ENCODE measurements at regions not wholly inside any gene's neighbourhood (a gene's known extent, or its start where the extent isn't known, plus 50 kb on each side); places are given as distances from the start of the nearest gene placed in this dataset.

DNA sequence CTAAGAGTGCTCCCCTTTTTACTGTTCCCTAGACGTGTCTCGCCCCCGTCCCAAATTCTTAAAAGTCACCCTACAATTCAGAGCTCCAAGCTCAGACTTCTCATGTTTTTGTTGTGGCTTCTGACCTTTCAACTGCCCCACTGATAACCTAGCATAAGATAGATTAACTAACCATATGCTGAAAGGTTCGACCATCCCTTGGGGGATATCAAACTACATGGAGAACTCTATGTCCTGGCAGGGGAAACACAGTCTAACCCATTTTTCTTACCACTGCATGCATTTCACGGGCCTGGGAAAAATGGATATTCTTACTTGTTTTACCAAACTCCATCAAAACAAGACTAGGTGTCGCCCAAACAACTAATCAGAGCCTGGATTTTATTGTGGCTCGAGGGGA, 236.4 kb upstream of the MID1 start:
- Mint-ChIP-seq H3K27me3 (ENCODE audit: low read depth) (no peaks in the 10 kb centered on the region), H3K9me3 (peaks cover 6% of the 10 kb centered on the region), H3K27ac (peak overlapping the region; percentile 33 to 62 (median 37)), H3K4me3 (no peak overlapping the region), H3K36me3 (ENCODE audit: low read depth) (no peaks in the 10 kb centered on the region), H3K4me1 (peaks cover 20% of the 10 kb centered on the region)
- TF ChIP-seq, protein P1, sequence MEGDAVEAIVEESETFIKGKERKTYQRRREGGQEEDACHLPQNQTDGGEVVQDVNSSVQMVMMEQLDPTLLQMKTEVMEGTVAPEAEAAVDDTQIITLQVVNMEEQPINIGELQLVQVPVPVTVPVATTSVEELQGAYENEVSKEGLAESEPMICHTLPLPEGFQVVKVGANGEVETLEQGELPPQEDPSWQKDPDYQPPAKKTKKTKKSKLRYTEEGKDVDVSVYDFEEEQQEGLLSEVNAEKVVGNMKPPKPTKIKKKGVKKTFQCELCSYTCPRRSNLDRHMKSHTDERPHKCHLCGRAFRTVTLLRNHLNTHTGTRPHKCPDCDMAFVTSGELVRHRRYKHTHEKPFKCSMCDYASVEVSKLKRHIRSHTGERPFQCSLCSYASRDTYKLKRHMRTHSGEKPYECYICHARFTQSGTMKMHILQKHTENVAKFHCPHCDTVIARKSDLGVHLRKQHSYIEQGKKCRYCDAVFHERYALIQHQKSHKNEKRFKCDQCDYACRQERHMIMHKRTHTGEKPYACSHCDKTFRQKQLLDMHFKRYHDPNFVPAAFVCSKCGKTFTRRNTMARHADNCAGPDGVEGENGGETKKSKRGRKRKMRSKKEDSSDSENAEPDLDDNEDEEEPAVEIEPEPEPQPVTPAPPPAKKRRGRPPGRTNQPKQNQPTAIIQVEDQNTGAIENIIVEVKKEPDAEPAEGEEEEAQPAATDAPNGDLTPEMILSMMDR (IDR thresholded peaks at IDR 0.05; ENCODE audit: unreplicated experiment in 3 of 3): no peak

DNA sequence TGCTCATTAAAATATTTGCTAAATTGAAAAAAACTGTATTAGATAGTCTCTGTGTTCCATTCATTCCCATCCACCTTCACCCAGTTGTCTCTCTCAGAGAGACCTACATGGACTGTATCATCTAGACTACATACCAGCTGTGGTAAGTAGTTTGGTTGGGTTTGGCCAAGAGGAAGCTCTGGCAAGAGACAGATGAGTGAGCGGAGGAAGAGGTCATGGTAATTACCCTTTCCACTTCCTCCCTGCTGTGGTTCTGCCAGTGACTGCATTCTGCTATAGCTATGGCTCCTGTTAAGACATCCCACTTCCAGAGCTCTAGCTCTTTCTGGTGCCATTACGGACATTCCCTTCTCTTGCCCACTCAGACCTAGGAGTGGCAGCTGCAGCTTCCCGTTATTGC, 239.0 kb upstream of the MID1 start:
- TF ChIP-seq, protein P1 (IDR thresholded peaks at IDR 0.05; ENCODE audit: unreplicated experiment in 3 of 3): no peak
- H3K27me3 Mint-ChIP-seq (ENCODE audit: low read depth): no peaks in the 10 kb centered on the region
- H3K4me1 Mint-ChIP-seq: peaks cover 20% of the 10 kb centered on the region
- no peak overlapping the region for H3K4me3 Mint-ChIP-seq
- H3K27ac Mint-ChIP-seq: no peak overlapping the region
- H3K9me3 Mint-ChIP-seq: peaks cover 6% of the 10 kb centered on the region
- H3K36me3 Mint-ChIP-seq (ENCODE audit: low read depth): no peaks in the 10 kb centered on the region

DNA sequence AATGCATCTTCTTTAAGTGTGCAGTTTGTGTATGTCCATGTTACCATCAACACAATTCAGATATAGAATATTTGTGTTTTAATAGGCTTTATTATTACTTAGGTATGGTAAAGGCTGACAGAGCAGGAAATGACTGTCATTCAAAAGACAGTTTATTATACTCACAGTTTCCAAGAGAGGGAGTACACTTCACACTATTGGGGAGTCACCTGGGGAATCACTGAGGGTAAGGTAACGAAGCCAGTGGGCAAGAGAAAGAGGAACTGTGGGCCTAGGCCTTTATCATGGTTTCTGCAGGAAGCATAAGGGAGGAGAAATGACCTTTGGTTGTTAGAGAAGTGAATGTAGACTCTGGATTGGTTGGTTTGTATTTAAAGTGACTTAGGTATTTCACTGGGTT, 235.1 kb upstream of the HCCS start:
- Mint-ChIP-seq H3K27me3 (ENCODE audit: low read depth) (no peaks in the 10 kb centered on the region), H3K4me3 (no peak overlapping the region), H3K27ac (no peak overlapping the region), H3K4me1 (no peaks in the 10 kb centered on the region), H3K9me3 (peaks cover 36% of the 10 kb centered on the region), H3K36me3 (ENCODE audit: low read depth) (no peaks in the 10 kb centered on the region)
- TF ChIP-seq, protein P1 (IDR thresholded peaks at IDR 0.05; ENCODE audit: unreplicated experiment in 3 of 3): no peak

DNA sequence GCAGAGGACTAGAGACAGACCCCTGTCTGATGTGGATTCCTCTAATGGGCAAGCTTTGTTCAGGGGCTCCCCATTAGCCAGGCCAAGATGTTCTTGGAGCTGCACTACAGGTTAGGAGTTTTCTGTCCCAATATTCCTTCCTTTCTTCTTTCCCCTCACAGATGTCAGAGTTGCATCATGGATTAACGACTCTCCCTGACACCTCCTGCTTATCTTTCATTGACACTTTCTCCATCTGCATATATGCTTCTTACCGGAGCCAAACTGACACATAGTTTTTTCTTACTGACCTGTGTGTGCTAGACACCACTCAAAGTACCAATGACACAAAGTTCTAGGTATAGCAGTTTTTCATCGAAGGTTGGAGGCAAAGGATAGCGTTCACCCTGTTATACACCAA, 228.6 kb upstream of the HCCS start:
- Mint-ChIP-seq H3K36me3 (ENCODE audit: low read depth) (no peaks in the 10 kb centered on the region), H3K4me3 (no peak overlapping the region), H3K9me3 (peaks cover 3% of the 10 kb centered on the region), H3K27ac (no peak overlapping the region), H3K4me1 (peaks cover 17% of the 10 kb centered on the region), H3K27me3 (ENCODE audit: low read depth) (no peaks in the 10 kb centered on the region)
- TF ChIP-seq, protein P1 (IDR thresholded peaks at IDR 0.05; ENCODE audit: unreplicated experiment in 3 of 3): no peak

DNA sequence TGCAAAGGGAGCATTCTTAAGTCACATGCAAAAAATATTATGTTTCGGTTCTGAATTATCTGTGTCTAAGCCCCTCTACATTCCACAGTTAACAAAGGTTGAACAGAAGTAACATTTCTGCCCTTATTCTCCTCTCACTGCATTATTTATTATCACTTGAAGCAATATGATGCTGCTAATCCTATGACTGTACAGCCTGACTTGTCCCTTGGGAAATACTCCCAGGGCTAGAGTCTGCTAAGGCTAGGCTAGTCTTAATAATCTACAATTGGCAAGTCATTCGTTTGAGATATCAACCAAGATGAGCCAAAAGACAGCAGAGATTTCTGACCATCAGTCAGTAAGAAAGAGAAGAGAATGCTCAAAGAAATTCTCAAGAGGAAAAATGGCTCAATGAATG, 226.9 kb upstream of the HCCS start:
- H3K9me3 Mint-ChIP-seq: no peaks in the 10 kb centered on the region
- TF ChIP-seq, protein P1 (IDR thresholded peaks at IDR 0.05; ENCODE audit: unreplicated experiment in 3 of 3): no peak
- H3K4me1 Mint-ChIP-seq: peaks cover 17% of the 10 kb centered on the region
- H3K27ac Mint-ChIP-seq: no peak overlapping the region
- no peaks in the 10 kb centered on the region for H3K36me3 Mint-ChIP-seq (ENCODE audit: low read depth)
- H3K4me3 Mint-ChIP-seq: no peak overlapping the region
- no peaks in the 10 kb centered on the region for H3K27me3 Mint-ChIP-seq (ENCODE audit: low read depth)

DNA sequence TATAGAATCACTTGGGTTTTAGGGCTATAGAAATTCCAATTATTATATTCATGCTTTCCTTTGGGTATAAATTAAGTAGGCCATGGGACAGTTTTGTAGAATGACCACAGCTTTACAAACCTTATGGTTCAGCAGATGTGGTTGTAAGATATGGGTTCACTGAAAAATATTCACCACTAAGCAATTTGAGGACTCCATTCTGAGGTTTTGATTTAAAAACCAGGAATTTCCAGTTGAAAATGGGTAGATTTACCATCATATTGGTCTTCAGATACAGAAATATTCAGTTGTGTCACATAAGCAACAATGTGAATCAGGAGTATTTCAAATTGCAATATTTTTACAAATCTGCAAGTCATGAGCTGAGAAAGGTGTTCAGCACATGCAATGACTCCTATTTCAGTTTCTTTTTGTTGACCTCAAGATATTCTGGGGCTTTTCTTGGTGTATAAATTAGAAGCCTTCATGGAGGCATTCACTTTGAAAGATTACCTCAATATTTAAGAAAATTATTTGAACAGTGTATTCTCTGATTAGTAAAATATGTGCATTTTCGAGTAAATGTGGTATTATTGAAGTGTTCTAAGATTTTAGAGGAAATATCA, 218.4 kb upstream of the HCCS start:
- no peaks in the 10 kb centered on the region for H3K4me1 Mint-ChIP-seq
- H3K4me3 Mint-ChIP-seq: no peak overlapping the region
- H3K27me3 Mint-ChIP-seq (ENCODE audit: low read depth): no peaks in the 10 kb centered on the region
- H3K27ac Mint-ChIP-seq: no peak overlapping the region
- no peaks in the 10 kb centered on the region for H3K36me3 Mint-ChIP-seq (ENCODE audit: low read depth)
- TF ChIP-seq, protein P1 (IDR thresholded peaks at IDR 0.05; ENCODE audit: unreplicated experiment in 3 of 3): no peak
- peaks cover 2% of the 10 kb centered on the region for H3K9me3 Mint-ChIP-seq

Measured in nephron (organoid).